ENCODE measurements at regions not wholly inside any gene's neighbourhood (a gene's known extent, or its start where the extent isn't known, plus 50 kb on each side); places are given as distances from the start of the nearest gene placed in this dataset.
A peak's percentile ranks its signal among the peaks of the same experiment; 100 is the strongest.
"Not testable (repeated sequence)": the region's sequence is repeated elsewhere in the genome, so short reads cannot be mapped to it uniquely, and the experiment has no call there.

- Histone ChIP-seq H3K4me1 (ENCODE audit: low read depth) (no peaks in the 10 kb centered on the region), H3K36me3 (ENCODE audit: low read depth) (no peaks in the 10 kb centered on the region), H3K4me3 (no peak overlapping the region), H3K9me3 (no peaks in the 10 kb centered on the region)
- peak in 1 of 3 donors; percentile 36 for DNase-seq
- no peak for TF ChIP-seq CTCF (IDR thresholded peaks at IDR 0.05)
- intact Hi-C loops (cut with DNase I, micrococcal nuclease): no loop called here
- no peak for ATAC-seq
These were observed 181.7 kb downstream of the BANP start for GRCh38 chr16:88132836-88133506.

GRCh38 chr16:88133507-88133843 is 182.2 kb downstream of the BANP start:
- no peak for TF ChIP-seq CTCF (IDR thresholded peaks at IDR 0.05)
- DNase-seq: no peak
- H3K36me3 ChIP-seq (ENCODE audit: low read depth): no peaks in the 10 kb centered on the region
- ATAC-seq: no peak
- no peaks in the 10 kb centered on the region for H3K4me1 ChIP-seq (ENCODE audit: low read depth)
- H3K9me3 ChIP-seq: peaks cover 3% of the 10 kb centered on the region
- intact Hi-C loops (cut with DNase I, micrococcal nuclease): no loop called here
- no peak overlapping the region for H3K4me3 ChIP-seq

GRCh38 chr16:88134172-88134898 is 183.1 kb downstream of the BANP start:
- intact Hi-C loops (cut with DNase I, micrococcal nuclease); H3K36me3 ChIP-seq (ENCODE audit: low read depth); H3K4me3 ChIP-seq; H3K4me1 ChIP-seq (ENCODE audit: low read depth); ATAC-seq: not testable (repeated sequence)
- DNase-seq: peak in 1 of 3 donors; percentile 16
- H3K9me3 ChIP-seq: peaks cover 10% of the 10 kb centered on the region

GRCh38 chr16:88134899-88135682 is 183.9 kb downstream of the BANP start:
- H3K9me3 ChIP-seq: peaks cover 10% of the 10 kb centered on the region
- ATAC-seq; intact Hi-C loops (cut with DNase I, micrococcal nuclease); H3K36me3 ChIP-seq (ENCODE audit: low read depth); H3K4me1 ChIP-seq (ENCODE audit: low read depth); H3K4me3 ChIP-seq: not testable (repeated sequence)
- DNase-seq: peak in 1 of 3 donors; percentile 39

GRCh38 chr16:88136211-88136713 is 185.0 kb downstream of the BANP start:
- ATAC-seq; H3K36me3 ChIP-seq (ENCODE audit: low read depth); H3K4me1 ChIP-seq (ENCODE audit: low read depth); H3K4me3 ChIP-seq; intact Hi-C loops (cut with DNase I, micrococcal nuclease): not testable (repeated sequence)
- H3K9me3 ChIP-seq: peaks cover 10% of the 10 kb centered on the region
- DNase-seq: peak in 1 of 3 donors; percentile 29

- intact Hi-C loops (cut with DNase I, micrococcal nuclease): not testable (repeated sequence)
These were observed 185.7 kb downstream of the BANP start for GRCh38 chr16:88136939-88137338.

GRCh38 chr16:88139141-88139540 is 187.9 kb downstream of the BANP start:
- H3K9me3 ChIP-seq: peaks cover 10% of the 10 kb centered on the region
- H3K4me1 ChIP-seq (ENCODE audit: low read depth); H3K36me3 ChIP-seq (ENCODE audit: low read depth); intact Hi-C loops (cut with DNase I, micrococcal nuclease); H3K4me3 ChIP-seq; DNase-seq; ATAC-seq: not testable (repeated sequence)

More at GRCh38 chr16:88136939-88137338, 185.7 kb downstream of the BANP start:
- H3K4me3 ChIP-seq; DNase-seq; ATAC-seq; H3K36me3 ChIP-seq (ENCODE audit: low read depth); H3K4me1 ChIP-seq (ENCODE audit: low read depth): not testable (repeated sequence)
- H3K9me3 ChIP-seq: peaks cover 10% of the 10 kb centered on the region

GRCh38 chr16:88140195-88140594 is 189.0 kb downstream of the BANP start:
- H3K4me3 ChIP-seq; intact Hi-C loops (cut with DNase I, micrococcal nuclease); H3K36me3 ChIP-seq (ENCODE audit: low read depth); H3K4me1 ChIP-seq (ENCODE audit: low read depth); DNase-seq; ATAC-seq: not testable (repeated sequence)
- H3K9me3 ChIP-seq: peaks cover 10% of the 10 kb centered on the region
